ENCODE measurements at regions not wholly inside any gene's neighbourhood (a gene's known extent, or its start where the extent isn't known, plus 50 kb on each side); places are given as distances from the start of the nearest gene placed in this dataset.

GRCh38 chr5:167712986-167713585 lies 578.4 kb upstream of the WWC1 start:
- no peaks in the 10 kb centered on the region for H3K27me3 Mint-ChIP-seq
- no peaks in the 10 kb centered on the region for H3K9me3 Mint-ChIP-seq
- H3K4me1 Mint-ChIP-seq = no peaks in the 10 kb centered on the region
- no peaks in the 10 kb centered on the region for H3K36me3 Mint-ChIP-seq
- H3K4me3 Mint-ChIP-seq = no peak overlapping the region
- H3K27ac Mint-ChIP-seq = no peak overlapping the region

DNA sequence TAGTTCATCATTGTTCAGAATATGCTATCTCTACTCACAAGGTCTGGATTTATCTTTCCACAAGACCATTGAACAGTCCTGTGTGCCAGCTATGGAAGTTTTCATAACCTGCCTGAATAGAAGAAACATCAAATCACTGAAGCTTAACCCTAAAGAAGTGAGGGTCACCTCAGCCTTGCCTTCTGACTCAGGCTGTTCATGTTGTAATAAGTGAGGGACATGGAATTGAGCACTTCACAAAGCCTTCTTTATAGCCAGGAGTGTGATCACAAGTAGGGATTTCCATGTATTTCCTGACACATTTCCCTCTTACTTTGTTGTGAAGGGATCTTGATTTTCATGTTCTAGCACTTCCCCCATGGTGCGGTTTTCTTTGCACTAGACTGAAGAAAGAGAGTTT lies 577.5 kb upstream of the WWC1 start:
- H3K27ac Mint-ChIP-seq = no peak overlapping the region
- no peaks in the 10 kb centered on the region for H3K36me3 Mint-ChIP-seq
- no peak overlapping the region for H3K4me3 Mint-ChIP-seq
- no peaks in the 10 kb centered on the region for H3K9me3 Mint-ChIP-seq
- no peaks in the 10 kb centered on the region for H3K4me1 Mint-ChIP-seq
- H3K27me3 Mint-ChIP-seq = no peaks in the 10 kb centered on the region

DNA sequence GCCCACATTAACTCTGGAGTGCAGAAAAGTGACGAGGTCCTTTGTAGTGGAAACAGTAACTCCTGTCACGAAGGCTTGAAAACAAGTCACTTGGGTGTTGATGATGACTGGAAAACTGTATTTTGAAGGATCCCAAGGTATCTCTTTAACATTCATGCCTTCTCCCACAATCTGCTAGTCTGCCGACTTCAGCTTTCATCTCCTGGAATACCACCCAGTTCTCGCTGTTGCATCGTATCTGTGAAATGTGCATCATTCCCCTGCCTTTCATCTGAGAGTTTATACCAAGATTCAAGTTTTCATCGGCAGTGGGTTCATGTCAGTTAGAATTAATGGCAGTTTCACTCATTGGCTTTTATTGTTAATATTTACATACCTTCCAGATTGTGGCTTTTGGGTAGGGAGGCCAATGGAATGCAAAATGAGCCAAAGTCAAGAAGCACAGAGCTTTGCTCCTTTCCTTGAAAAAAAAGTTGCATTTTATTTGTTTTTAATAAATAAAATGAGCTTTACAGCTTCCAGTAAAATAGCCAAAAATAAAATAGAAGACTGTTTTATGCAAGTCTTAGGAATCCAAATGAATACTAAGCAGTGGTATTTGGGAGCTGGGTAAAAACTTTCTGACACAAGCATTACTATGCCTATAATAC lies 575.2 kb upstream of the WWC1 start:
- Mint-ChIP-seq H3K27ac (no peak overlapping the region), H3K4me1 (no peaks in the 10 kb centered on the region), H3K27me3 (no peaks in the 10 kb centered on the region), H3K4me3 (no peak overlapping the region), H3K36me3 (no peaks in the 10 kb centered on the region), H3K9me3 (no peaks in the 10 kb centered on the region)

GRCh38 chr5:167720259-167720658 lies 571.2 kb upstream of the WWC1 start:
- no peaks in the 10 kb centered on the region for H3K36me3 Mint-ChIP-seq
- H3K9me3 Mint-ChIP-seq = no peaks in the 10 kb centered on the region
- H3K4me1 Mint-ChIP-seq = peaks cover 3% of the 10 kb centered on the region
- no peak overlapping the region for H3K27ac Mint-ChIP-seq
- no peak overlapping the region for H3K4me3 Mint-ChIP-seq
- H3K27me3 Mint-ChIP-seq = peaks cover 2% of the 10 kb centered on the region

DNA sequence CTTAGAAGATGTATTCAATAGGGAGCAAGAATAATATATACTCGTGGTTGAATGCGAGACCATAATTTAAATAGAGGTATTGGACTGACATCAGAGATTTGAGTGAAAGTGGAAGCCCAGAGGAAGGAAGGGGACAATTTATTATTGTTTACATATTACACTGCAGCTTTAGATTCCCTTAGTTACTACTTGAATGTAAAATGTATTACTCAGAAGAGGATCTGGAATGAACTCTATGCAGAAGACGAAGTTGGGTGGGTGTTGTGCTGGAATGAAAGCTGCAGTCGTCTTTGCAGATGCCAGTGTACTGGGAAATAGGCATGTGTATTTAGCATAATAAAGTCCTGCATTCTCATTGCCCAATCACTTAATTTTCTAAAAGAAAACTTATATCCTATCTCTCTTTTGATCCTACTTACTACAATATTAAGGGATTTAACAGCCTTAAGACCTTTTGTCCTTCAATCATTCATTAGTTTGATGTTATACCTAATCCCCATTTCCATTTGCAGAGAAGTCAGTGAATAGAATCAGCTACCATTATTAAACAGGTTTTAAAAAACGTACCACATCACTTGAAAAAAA lies 570.7 kb upstream of the WWC1 start:
- Mint-ChIP-seq H3K4me3 (no peak overlapping the region), H3K4me1 (peaks cover 3% of the 10 kb centered on the region), H3K9me3 (no peaks in the 10 kb centered on the region), H3K27me3 (peaks cover 2% of the 10 kb centered on the region), H3K36me3 (no peaks in the 10 kb centered on the region), H3K27ac (no peak overlapping the region)

DNA sequence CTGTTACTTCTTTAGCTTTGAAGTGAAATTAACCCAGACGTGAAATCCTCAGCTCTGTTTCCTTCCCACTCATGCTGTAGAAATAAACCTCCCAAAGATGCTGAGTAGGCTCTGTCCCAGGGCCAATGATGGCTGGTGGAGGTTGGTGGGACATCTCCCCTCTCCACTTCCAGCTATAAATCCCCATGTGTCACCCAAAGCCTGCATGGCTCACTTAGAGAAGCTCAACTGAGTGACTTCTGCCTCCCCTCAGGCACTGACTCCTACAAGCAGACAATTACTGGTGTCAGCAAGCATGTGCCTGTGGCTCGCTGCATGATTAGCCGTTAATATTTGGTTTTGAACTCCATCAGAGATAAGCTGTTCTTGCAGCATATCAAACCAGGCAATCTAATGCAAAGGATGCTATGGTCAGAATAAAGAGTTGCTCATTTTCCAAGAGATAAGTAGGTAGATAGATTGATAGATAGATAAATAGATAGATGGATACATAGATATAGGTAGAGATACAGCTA lies 569.5 kb upstream of the WWC1 start:
- Mint-ChIP-seq H3K27ac (no peak overlapping the region), H3K9me3 (no peaks in the 10 kb centered on the region), H3K36me3 (no peaks in the 10 kb centered on the region), H3K4me1 (peaks cover 3% of the 10 kb centered on the region), H3K4me3 (no peak overlapping the region), H3K27me3 (peaks cover 2% of the 10 kb centered on the region)

GRCh38 chr5:167723254-167723871 lies 568.1 kb upstream of the WWC1 start:
- Mint-ChIP-seq H3K4me1 (peaks cover 3% of the 10 kb centered on the region), H3K36me3 (no peaks in the 10 kb centered on the region), H3K4me3 (no peak overlapping the region), H3K27ac (no peak overlapping the region), H3K9me3 (no peaks in the 10 kb centered on the region), H3K27me3 (peaks cover 2% of the 10 kb centered on the region)

GRCh38 chr5:167725264-167725663 lies 566.2 kb upstream of the WWC1 start:
- Mint-ChIP-seq H3K9me3 (no peaks in the 10 kb centered on the region), H3K4me3 (no peak overlapping the region), H3K4me1 (peaks cover 3% of the 10 kb centered on the region), H3K27ac (no peak overlapping the region), H3K27me3 (peaks cover 2% of the 10 kb centered on the region), H3K36me3 (no peaks in the 10 kb centered on the region)

DNA sequence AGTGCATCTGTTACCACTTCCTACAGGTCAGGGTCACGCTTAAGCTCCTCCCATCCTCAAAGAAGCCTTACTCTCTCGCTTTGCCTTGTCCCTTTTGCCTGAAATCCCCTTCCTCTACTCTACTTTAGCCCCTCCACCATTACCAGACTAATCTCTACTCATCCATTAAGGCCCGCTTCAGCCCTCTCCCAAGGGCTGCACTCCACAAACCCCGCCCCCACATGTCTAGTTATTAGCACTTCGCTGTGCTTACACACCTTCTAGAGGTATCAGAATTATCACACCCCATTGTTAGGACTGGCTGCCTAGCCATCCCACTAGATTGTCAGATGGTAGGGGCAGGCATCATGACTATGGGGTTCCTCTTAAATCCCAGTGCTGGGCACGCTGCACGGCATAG lies 565.7 kb upstream of the WWC1 start:
- H3K4me3 Mint-ChIP-seq = no peak overlapping the region
- H3K27me3 Mint-ChIP-seq = peaks cover 2% of the 10 kb centered on the region
- no peaks in the 10 kb centered on the region for H3K9me3 Mint-ChIP-seq
- H3K27ac Mint-ChIP-seq = no peak overlapping the region
- H3K4me1 Mint-ChIP-seq = peaks cover 3% of the 10 kb centered on the region
- H3K36me3 Mint-ChIP-seq = no peaks in the 10 kb centered on the region

DNA sequence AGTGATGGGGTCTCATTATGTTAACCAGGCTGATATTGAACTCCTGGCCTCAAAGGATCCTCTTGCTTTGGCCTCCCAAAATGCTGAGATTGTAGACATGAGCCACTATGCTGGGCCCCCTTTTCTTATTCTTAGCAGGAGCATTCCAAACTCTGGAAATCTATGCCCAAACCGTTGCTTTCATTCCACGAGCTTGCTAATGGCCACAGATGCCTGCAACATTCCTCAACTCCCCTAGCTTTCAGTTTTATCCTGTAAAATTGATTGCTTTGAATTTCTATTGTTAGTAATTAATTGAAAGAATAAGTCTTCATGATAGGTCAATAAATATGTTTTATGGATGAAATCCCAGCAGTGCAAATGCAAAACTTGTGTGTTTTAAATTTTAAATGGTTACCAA lies 564.8 kb upstream of the WWC1 start:
- Mint-ChIP-seq H3K4me3 (no peak overlapping the region), H3K9me3 (no peaks in the 10 kb centered on the region), H3K27me3 (peaks cover 2% of the 10 kb centered on the region), H3K4me1 (peaks cover 3% of the 10 kb centered on the region), H3K36me3 (no peaks in the 10 kb centered on the region), H3K27ac (no peak overlapping the region)

DNA sequence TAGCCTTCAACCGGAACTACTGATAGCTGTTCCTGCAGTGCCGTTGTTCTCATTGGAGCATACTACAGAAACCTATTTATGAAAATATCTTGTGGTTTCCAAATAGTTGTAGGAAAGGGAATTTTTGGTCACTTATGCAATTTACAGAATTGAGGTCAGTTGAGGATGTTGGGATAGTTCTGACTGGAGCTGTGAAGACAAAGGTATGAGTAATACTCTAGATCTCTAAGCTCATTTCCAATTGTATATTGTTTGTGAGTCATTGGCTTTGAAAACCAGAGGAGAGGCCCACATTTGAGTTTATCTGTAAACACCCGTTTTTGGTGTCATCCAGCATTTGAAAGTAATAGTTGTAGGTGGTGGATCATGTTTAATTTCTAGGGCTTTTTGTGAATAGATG lies 561.3 kb upstream of the WWC1 start:
- no peak overlapping the region for H3K4me3 Mint-ChIP-seq
- H3K27ac Mint-ChIP-seq = no peak overlapping the region
- no peaks in the 10 kb centered on the region for H3K4me1 Mint-ChIP-seq
- no peaks in the 10 kb centered on the region for H3K36me3 Mint-ChIP-seq
- no peaks in the 10 kb centered on the region for H3K9me3 Mint-ChIP-seq
- no peaks in the 10 kb centered on the region for H3K27me3 Mint-ChIP-seq

GRCh38 chr5:167730656-167731055 lies 560.8 kb upstream of the WWC1 start:
- no peaks in the 10 kb centered on the region for H3K36me3 Mint-ChIP-seq
- H3K9me3 Mint-ChIP-seq = no peaks in the 10 kb centered on the region
- no peak overlapping the region for H3K4me3 Mint-ChIP-seq
- H3K27me3 Mint-ChIP-seq = no peaks in the 10 kb centered on the region
- no peaks in the 10 kb centered on the region for H3K4me1 Mint-ChIP-seq
- H3K27ac Mint-ChIP-seq = no peak overlapping the region

DNA sequence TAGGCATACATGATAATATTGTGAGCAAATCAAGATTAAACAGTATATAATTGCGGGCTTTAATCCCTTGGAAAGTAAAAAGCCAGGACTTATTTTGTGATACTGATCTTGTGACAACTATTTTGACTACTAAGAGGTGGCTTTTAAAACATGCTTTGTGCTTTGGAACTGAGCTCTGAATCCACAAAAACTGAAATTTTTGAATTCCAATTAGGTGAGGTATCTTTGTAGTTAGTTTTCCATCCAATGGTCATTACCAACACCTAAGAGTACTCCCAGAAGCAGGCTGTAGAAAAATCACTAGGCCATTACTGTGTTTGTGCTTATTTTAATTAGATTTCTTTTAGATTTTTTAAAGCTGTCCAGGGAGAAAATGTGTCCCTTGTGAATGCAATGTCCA lies 559.5 kb upstream of the WWC1 start:
- Mint-ChIP-seq H3K4me3 (no peak overlapping the region), H3K4me1 (no peaks in the 10 kb centered on the region), H3K9me3 (no peaks in the 10 kb centered on the region), H3K27ac (no peak overlapping the region), H3K27me3 (no peaks in the 10 kb centered on the region), H3K36me3 (no peaks in the 10 kb centered on the region)

- H3K4me3 Mint-ChIP-seq = no peak overlapping the region
- H3K27ac Mint-ChIP-seq = no peak overlapping the region
- no peaks in the 10 kb centered on the region for H3K27me3 Mint-ChIP-seq
- H3K9me3 Mint-ChIP-seq = no peaks in the 10 kb centered on the region
- H3K4me1 Mint-ChIP-seq = no peaks in the 10 kb centered on the region
- no peaks in the 10 kb centered on the region for H3K36me3 Mint-ChIP-seq
Measured at GRCh38 chr5:167732499-167732898, 558.9 kb upstream of the WWC1 start.

GRCh38 chr5:167736992-167737391 lies 554.5 kb upstream of the WWC1 start:
- no peak overlapping the region for H3K27ac Mint-ChIP-seq
- H3K36me3 Mint-ChIP-seq = no peaks in the 10 kb centered on the region

More at GRCh38 chr5:167736992-167737391, 554.5 kb upstream of the WWC1 start:
- H3K27me3 Mint-ChIP-seq = no peaks in the 10 kb centered on the region
- no peak overlapping the region for H3K4me3 Mint-ChIP-seq
- no peaks in the 10 kb centered on the region for H3K4me1 Mint-ChIP-seq
- H3K9me3 Mint-ChIP-seq = no peaks in the 10 kb centered on the region
